Small intestine (tissue), 7 donors: ENCODE measurements at regions not wholly inside any gene's neighbourhood (a gene's known extent, or its start where the extent isn't known, plus 50 kb on each side); places are given as distances from the start of the nearest gene placed in this dataset.
"Not testable (repeated sequence)": the region's sequence is repeated elsewhere in the genome, so short reads cannot be mapped to it uniquely, and the experiment has no call there.

Experiments
- DNase-seq, 2 donors: peaks; one replicate each; pipeline versions ENCODE4 v3.0.0 to v3.0.0-alpha.2; 2013
- FAIRE-seq: peaks from 2 replicates; lab custom pipeline; 2012; peaks lifted over from hg19 to GRCh38; lab: Jason Lieb, UNC
- H3K27ac ChIP-seq, 3 donors: one replicate each; pipeline ENCODE4 v1.5.1; 2013; ENCODE audit warnings: low read length in 2 of 3, mild to moderate bottlenecking in 2 of 3, control low read depth in 1 of 3, inconsistent platforms in 1 of 3, low read depth in 1 of 3, moderate library complexity in 1 of 3
- H3K27me3 ChIP-seq, 3 donors: one replicate each; pipeline ENCODE4 v1.6.1; 2013; ENCODE audit warnings: low read length in 3 of 3, inconsistent platforms in 1 of 3; ENCODE audit not compliant: control insufficient read depth in 3 of 3, insufficient read depth in 3 of 3
- H3K36me3 ChIP-seq, 3 donors: one replicate each; pipeline ENCODE4 v1.6.1; 2013; ENCODE audit warnings: low read length in 3 of 3, inconsistent platforms in 1 of 3, low read depth in 1 of 3, mild to moderate bottlenecking in 1 of 3, moderate library complexity in 1 of 3; ENCODE audit not compliant: control insufficient read depth in 3 of 3, insufficient read depth in 2 of 3
- H3K4me1 ChIP-seq, 3 donors: one replicate each; pipeline ENCODE4 v1.6.1; 2013; ENCODE audit warnings: low read length in 2 of 3, inconsistent platforms in 1 of 3, low read depth in 1 of 3, mild to moderate bottlenecking in 1 of 3, moderate library complexity in 1 of 3; ENCODE audit not compliant: control insufficient read depth in 3 of 3, insufficient read depth in 2 of 3
- H3K4me3 ChIP-seq, 3 donors: one replicate each; pipeline ENCODE4 v1.5.1; 2013; ENCODE audit warnings: low read length in 3 of 3, control low read depth in 1 of 3, inconsistent platforms in 1 of 3, low read depth in 1 of 3, mild to moderate bottlenecking in 1 of 3, moderate library complexity in 1 of 3
- H3K9me3 ChIP-seq, 2 donors: one replicate each; pipeline ENCODE4 v1.6.1; 2013; ENCODE audit warnings: low read depth in 1 of 2, low read length in 1 of 2; ENCODE audit not compliant: control insufficient read depth in 2 of 2, insufficient read depth in 1 of 2
- WGBS, 3 donors: extraction: QIAGEN DNeasy Blood & Tissue Kit; methylation state at CpG; one replicate each; pipeline ENCODE4 v1.1.7; 2013; 5-methylcytosine and 5-hydroxymethylcytosine counted together
- donor health status: healthy with polysubstance abuse.
- donor health status: control.
- donor health status: control.
- donor health status: Bipolar disorder and iron deficiency.
- donor health status: healthy.

DNA sequence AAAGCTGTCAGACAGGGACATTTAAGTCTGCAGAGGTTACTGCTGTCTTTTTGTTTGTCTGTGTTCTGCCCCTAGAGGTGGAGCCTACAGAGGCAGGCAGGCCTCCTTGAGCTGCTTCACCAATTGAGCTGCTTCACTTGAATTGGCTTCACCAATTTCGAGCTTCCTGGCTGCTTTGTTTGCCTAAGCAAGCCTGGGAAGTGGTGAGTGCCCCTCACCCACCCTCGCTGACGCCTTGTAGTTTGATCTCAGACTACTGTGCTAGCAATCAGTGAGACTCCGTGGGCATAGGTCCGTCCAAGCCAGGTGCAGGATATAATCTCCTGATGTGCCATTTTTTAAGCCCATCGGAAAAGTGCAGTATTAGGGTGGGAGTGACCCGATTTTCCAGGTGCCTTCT is 179.7 kb downstream of the TRIM51G start:
- 65 to 78% (median 69%) methylated on average over 7 of the region's 7 CpGs for WGBS, 3 donors
- not testable (repeated sequence) for H3K9me3 ChIP-seq, H3K4me3 ChIP-seq, H3K36me3 ChIP-seq, H3K27me3 ChIP-seq, H3K4me1 ChIP-seq, FAIRE-seq, H3K27ac ChIP-seq
- DNase-seq: peak in 1 of 2 donors; percentile 1
